Caki2 (cell line): ENCODE measurements at regions not wholly inside any gene's neighbourhood (a gene's known extent, or its start where the extent isn't known, plus 50 kb on each side); places are given as distances from the start of the nearest gene placed in this dataset.
"Not testable (repeated sequence)": the region's sequence is repeated elsewhere in the genome, so short reads cannot be mapped to it uniquely, and the experiment has no call there.

Source experiments
- DNase-seq: peaks from one replicate; pipeline ENCODE4 v3.0.0-alpha.2; 2015; ENCODE audit warnings: low read depth
- in situ Hi-C: cut with HindIII; loops from 2 replicates; pipeline ENCODE4 v1.10.0; 2016; ENCODE audit warnings: low sequenced_read_pairs, low pct_unique_long_range_greater_than_20kb, mixed read lengths

- in situ Hi-C loops = no loop called here
- DNase-seq = no peak
Measured at GRCh38 chr2:43068631-43069517, 157.5 kb downstream of the ZFP36L2 start.

DNA sequence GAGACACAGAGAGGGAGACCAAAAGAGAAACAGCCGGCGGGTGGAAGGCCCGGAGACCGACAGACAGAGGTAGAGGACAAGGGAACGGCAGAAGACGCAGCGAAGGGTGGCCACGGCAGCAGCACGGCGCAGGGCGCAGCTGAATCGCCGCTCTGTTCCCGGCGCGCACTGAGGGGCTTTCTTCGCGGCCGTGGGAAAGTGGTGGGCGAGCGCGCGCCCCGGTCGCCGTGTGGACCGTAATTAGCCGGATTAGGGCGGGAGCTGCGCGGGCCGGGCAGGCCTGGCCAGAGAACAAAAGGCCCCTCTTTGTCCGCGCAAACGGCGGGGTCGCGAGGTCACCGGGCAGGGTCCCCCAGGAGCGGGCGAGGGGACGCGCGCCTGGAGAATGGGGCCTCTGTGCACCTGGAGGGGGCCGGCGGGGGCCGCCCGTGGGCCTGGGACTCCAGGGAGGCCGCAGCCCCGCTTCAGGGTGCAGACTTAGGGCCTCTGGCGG, 158.3 kb downstream of the ZFP36L2 start:
- DNase-seq = no peak
- in situ Hi-C loops = no loop called here

- in situ Hi-C loops = no loop called here
- DNase-seq = no peak
Measured at GRCh38 chr2:43067254-43068040, 159.0 kb downstream of the ZFP36L2 start.

DNA sequence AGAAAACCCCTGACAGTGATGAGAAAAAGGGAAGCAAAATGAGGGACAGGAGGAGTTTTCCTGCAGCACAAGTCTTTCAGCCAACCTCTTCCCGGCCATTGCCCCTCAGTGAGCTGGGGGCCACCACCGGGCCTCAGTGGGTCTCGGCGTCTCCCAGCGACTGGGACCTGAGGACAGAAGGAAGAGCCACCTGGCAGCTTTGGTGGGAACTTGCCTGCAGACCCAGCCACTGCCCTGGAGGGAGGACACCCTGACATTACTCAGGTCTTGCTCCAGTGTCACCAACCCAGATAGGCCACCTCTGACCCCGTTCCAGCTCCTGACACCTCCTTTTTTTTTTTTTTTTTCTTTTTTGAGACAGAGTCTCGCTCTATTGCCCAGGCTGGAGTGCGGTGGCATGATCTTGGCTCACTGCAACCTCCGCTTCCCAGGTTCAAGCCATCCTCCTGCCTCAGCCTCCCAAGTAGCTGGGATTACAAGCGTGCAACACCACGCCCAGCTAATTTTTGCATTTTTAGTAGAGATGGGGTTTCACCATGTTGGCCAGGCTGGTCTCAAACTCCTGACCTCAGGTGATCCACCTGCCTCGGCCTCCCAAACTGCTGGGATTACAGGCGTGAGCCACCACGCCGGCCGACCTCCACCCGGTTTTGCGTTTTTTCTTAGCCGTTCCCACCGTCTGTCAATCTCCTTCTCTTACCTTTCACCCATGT, 159.7 kb downstream of the ZFP36L2 start:
- DNase-seq, in situ Hi-C loops: not testable (repeated sequence)

GRCh38 chr2:43065871-43066270, 160.5 kb downstream of the ZFP36L2 start:
- in situ Hi-C loops = no loop called here
- no peak for DNase-seq

GRCh38 chr2:43065036-43065435, 161.4 kb downstream of the ZFP36L2 start:
- in situ Hi-C loops = no loop called here

DNA sequence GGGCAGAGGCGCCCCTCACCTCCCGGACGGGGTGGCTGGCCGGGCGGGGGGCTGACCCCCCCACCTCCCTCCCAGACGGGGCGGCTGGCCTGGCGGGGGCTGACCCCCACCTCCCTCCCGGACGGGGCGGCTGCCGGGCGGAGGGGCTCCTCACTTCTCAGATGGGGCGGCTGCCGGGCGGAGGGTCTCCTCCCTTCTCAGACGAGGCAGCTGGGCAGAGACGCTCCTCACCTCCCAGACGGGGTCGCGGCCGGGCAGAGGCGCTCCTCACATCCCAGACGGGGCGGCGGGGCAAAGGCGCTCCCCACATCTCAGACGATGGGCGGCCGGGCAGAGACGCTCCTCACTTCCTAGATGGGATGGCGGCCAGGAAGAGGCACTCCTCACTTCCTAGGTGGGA, 163.3 kb downstream of the ZFP36L2 start:
- in situ Hi-C loops, DNase-seq: not testable (repeated sequence)

More at GRCh38 chr2:43065036-43065435, 161.4 kb downstream of the ZFP36L2 start:
- DNase-seq = no peak

GRCh38 chr2:43062058-43062457, 164.3 kb downstream of the ZFP36L2 start:
- no peak for DNase-seq
- in situ Hi-C loops = no loop called here

DNA sequence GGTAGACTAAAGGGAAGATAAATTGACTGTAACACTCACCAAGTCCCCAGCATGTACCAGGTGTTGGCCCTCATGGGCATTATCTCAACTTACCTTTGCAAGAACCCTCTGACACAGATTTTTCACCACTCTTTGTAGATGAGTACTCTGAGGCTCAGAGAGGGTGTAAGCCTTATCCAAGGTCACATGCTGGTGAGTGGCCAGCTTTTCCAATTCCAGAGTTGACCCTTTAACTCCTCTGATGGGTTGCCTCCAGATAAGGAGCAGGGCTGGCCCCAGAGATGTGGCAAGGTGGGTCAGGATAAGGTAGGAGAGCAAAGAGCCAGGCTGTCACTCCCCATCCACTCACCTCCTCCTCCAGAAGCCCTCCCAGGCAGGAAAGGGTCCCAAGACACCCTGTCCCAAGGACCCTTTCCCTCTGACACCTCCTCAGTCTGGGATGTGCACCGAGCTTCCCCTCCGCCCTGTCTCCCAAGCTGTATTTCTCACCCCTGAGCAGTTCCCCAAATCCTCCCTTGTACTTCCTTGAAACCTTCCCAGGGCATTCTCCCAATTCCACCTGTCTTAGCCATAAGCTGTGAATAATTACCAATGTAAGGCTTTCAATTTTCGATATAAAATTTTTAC, 165.9 kb downstream of the ZFP36L2 start:
- in situ Hi-C loops = no loop called here
- DNase-seq = no peak

- no peak for DNase-seq
- in situ Hi-C loops = no loop called here
Measured at GRCh38 chr2:43059183-43059897, 167.1 kb downstream of the ZFP36L2 start.

DNA sequence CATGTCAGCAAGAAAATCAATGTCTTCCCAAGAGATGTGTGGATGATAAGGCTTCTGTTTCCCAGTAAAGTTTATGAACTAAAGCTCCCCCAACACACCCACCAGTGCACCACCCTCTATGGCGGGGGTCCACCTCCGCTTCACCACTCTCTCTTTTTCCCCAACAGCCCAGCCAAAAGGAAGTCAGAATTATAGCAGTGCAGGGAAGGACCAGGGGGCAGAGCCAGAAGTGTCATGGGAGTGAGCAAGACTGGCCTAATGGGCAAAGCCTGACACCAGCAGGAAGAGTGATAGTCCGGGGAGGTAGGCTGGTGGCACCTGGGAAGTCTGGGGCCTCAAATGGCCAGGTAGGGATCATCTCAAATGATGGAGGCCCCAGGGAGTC, 167.7 kb downstream of the ZFP36L2 start:
- DNase-seq = no peak
- in situ Hi-C loops = no loop called here

DNA sequence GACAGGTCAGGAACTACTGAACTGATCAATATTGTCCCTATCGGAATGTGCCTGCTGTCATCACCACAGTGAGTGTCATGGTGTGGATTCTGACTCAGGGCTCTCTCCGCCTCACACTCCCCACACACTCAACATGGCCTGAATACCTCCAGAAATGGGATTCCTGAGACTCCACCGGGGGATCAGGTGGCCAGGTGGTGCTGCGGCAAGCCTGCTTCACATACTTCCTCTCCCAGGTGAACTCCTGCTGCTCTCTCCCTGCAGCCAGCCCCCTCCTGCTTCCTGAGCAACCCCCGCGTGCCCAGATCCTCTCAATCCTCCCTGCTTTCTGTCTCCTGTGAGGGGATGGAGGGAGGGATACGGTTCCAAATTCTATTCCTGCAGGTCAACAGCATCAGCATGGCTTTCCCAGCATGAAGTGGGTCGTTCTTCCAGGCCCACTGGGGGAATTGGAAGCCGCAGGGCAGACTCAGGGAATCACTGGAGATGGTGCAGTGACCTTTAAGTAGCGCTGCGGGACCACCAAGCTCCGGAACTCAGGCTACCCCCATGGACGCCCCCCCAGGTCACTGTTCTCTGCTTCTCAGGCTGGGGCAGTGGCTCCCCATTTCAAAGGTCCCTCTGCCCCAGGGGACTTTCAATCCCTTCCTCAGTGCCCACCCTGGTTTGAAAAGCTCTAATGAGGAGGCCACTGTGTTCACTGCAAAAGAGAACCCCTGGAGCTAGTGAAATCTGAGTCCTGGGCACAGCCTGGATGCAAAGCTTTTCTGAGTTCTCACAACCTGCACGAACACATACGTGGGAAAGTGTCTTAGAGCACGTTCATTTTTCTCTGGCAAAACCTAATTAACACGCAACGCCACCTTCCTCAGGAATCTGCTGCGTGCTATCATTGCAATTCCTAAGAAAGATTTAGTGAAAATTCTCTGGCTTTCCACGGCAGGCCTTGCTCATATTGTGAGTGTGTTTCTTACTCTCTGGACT, 168.4 kb downstream of the ZFP36L2 start:
- in situ Hi-C loops = no loop called here
- no peak for DNase-seq

DNA sequence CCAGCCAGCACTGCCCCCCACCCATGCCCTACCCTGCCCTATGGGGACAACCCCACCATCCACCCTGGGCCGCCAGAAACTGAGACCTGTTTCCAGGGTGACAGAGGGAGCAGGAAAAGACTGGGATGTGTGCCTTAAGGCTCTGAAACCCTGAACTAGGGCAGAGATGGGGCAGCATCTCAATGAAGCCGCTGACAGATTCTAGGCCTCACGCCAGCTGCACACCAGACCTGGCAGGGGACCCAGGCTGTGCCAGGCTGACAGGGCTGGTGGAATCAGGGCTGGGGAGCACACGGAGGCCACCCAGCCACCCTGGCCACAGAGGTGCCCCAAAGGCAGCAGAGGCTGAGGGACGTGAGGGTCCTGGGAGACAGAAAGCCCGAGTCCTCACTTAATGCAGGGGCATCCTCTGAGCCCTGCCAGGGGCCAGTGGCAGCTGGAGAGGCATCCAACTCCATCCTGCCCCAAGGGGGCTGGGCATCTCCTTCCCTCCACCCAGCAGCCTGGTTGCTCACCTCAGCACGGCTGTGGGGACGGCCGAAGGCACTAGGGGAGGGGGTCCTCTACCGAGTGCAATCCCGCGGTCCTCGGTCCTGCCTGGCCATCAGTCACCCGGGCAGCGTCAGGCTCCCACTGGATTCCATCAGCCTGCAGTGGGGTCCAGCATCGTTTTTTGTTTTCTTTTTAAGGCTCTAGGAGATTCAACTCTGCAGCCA, 169.2 kb downstream of the ZFP36L2 start:
- in situ Hi-C loops = no loop called here
- DNase-seq = no peak

- no peak for DNase-seq
- in situ Hi-C loops = no loop called here
Measured at GRCh38 chr2:43055985-43056384, 170.4 kb downstream of the ZFP36L2 start.

- no peak for DNase-seq
- in situ Hi-C loops = no loop called here
Measured at GRCh38 chr2:43055086-43055912, 171.1 kb downstream of the ZFP36L2 start.
